CD14-positive monocyte (primary cell): ENCODE measurements at regions not wholly inside any gene's neighbourhood (a gene's known extent, or its start where the extent isn't known, plus 50 kb on each side); places are given as distances from the start of the nearest gene placed in this dataset.

ENCODE experiments used
- DNase-seq, 3 donors: peaks; one replicate each; pipeline ENCODE4 v3.0.0-alpha.2; 2011 to 2022
- H2AFZ ChIP-seq: 2 replicates; pipeline ENCODE4 v1.6.0; 2012; ENCODE audit warnings: mild to moderate bottlenecking, low read depth, low read length, inconsistent platforms; ENCODE audit not compliant: insufficient read depth, poor library complexity, severe bottlenecking
- H3K27ac ChIP-seq, 2 donors: 1 replicate in 1 of 2; 2 replicates in 1 of 2; pipeline ENCODE4 v1.5.1; 2012 to 2013; ENCODE audit warnings: low read length in 2 of 2, control low read depth in 1 of 2, inconsistent platforms in 1 of 2, low read depth in 1 of 2, mild to moderate bottlenecking in 1 of 2
- H3K27me3 ChIP-seq, 2 donors: one replicate each; pipeline versions ENCODE4 v1.6.0 to v1.6.1; 2011 to 2013; ENCODE audit warnings: low read length in 2 of 2; ENCODE audit not compliant: control insufficient read depth in 2 of 2, insufficient read depth in 2 of 2
- H3K36me3 ChIP-seq, 2 donors: replicated peaks in 1 of 2; 1 replicate in 1 of 2; 2 replicates in 1 of 2; pipeline versions ENCODE4 v1.5.1 to v1.6.1; 2012 to 2013; ENCODE audit warnings: low read length in 2 of 2, control low read depth in 1 of 2, inconsistent platforms in 1 of 2, mild to moderate bottlenecking in 1 of 2; ENCODE audit not compliant: insufficient read depth in 2 of 2, control insufficient read depth in 1 of 2
- H3K4me1 ChIP-seq, 2 donors: 1 replicate in 1 of 2; 2 replicates in 1 of 2; pipeline versions ENCODE4 v1.5.1 to v1.6.1; 2012 to 2013; ENCODE audit warnings: low read length in 2 of 2, control low read depth in 1 of 2, inconsistent platforms in 1 of 2, mild to moderate bottlenecking in 1 of 2, moderate library complexity in 1 of 2; ENCODE audit not compliant: insufficient read depth in 2 of 2, control insufficient read depth in 1 of 2
- H3K4me2 ChIP-seq: replicated peaks from 2 replicates; pipeline ENCODE3; 2012; ENCODE audit warnings: low read length, moderate library complexity, mild to moderate bottlenecking; ENCODE audit not compliant: poor library complexity, severe bottlenecking; ENCODE audit errors: extremely low read depth
- H3K4me3 ChIP-seq, 3 experiments: fragments of 200-600 bp in 1 of 3; sonication (generic) in 1 of 3; replicated peaks in 1 of 3; 1 replicate in 2 of 3; 2 replicates in 1 of 3; pipeline ENCODE4 v1.5.1; 2011 to 2013; ENCODE audit warnings: low read length in 3 of 3, mild to moderate bottlenecking in 3 of 3, control low read depth in 2 of 3, low read depth in 2 of 3, inconsistent platforms in 1 of 3, moderate library complexity in 1 of 3
- H3K79me2 ChIP-seq: 2 replicates; pipeline ENCODE4 v1.6.0; 2012; ENCODE audit warnings: mild to moderate bottlenecking, control low read depth, inconsistent platforms, low read length, moderate library complexity; ENCODE audit not compliant: insufficient read depth
- H3K9ac ChIP-seq: 2 replicates; pipeline ENCODE4 v1.6.0; 2017; ENCODE audit warnings: low read length, mild to moderate bottlenecking; ENCODE audit not compliant: insufficient read depth, poor library complexity, severe bottlenecking
- H3K9me3 ChIP-seq, 2 donors: replicated peaks in 1 of 2; 1 replicate in 1 of 2; 2 replicates in 1 of 2; pipeline versions ENCODE4 v1.5.1 to v1.6.1; 2012 to 2013; ENCODE audit warnings: low read length in 2 of 2, control low read depth in 1 of 2; ENCODE audit not compliant: control insufficient read depth in 1 of 2, insufficient read depth in 1 of 2
- H4K20me1 ChIP-seq: 2 replicates; pipeline ENCODE4 v1.6.0; 2012; ENCODE audit warnings: mild to moderate bottlenecking, low read length, control low read depth, moderate library complexity; ENCODE audit not compliant: insufficient read depth
- H3K27ac Mint-ChIP-seq, 7 donors: one replicate each; pipeline ENCODE4 v1.8.0; 2020; ENCODE audit warnings: mild to moderate bottlenecking in 7 of 7, mixed read lengths in 7 of 7, moderate library complexity in 6 of 7, inconsistent platforms in 2 of 7
- H3K27me3 Mint-ChIP-seq, 3 donors: one replicate each; pipeline ENCODE4 v1.8.0; 2021 to 2022; ENCODE audit warnings: low read depth in 3 of 3, mild to moderate bottlenecking in 3 of 3, mixed read lengths in 3 of 3, moderate library complexity in 3 of 3, inconsistent platforms in 1 of 3
- H3K36me3 Mint-ChIP-seq, 2 donors: one replicate each; pipeline ENCODE4 v1.8.0; 2020; ENCODE audit warnings: mixed read lengths in 2 of 2, inconsistent platforms in 1 of 2, mild to moderate bottlenecking in 1 of 2
- H3K4me1 Mint-ChIP-seq: one replicate; pipeline ENCODE4 v1.8.0; 2020; ENCODE audit warnings: mild to moderate bottlenecking, mixed read lengths
- H3K4me3 Mint-ChIP-seq, 2 donors: one replicate each; pipeline ENCODE4 v1.8.0; 2020; ENCODE audit warnings: mild to moderate bottlenecking in 2 of 2, mixed read lengths in 2 of 2, moderate library complexity in 1 of 2
- H3K9me3 Mint-ChIP-seq, 7 donors: one replicate each; pipeline ENCODE4 v1.8.0; 2020 to 2022; ENCODE audit warnings: mixed read lengths in 7 of 7, mild to moderate bottlenecking in 6 of 7, moderate library complexity in 6 of 7, inconsistent platforms in 2 of 7
- WGBS: methylation state at CpG from one replicate; pipeline ENCODE4 v1.1.5; 2013; ENCODE audit warnings: missing lambda C conversion rate; ENCODE audit not compliant: insufficient coverage; 5-methylcytosine and 5-hydroxymethylcytosine counted together
- intact Hi-C, 2 donors: fragments of 100-400 bp; cut with micrococcal nuclease; formaldehyde crosslinking; loops; one replicate each; pipeline versions ENCODE4 v1.15.0 to v1.15.1; 2023
- TF ChIP-seq, protein P1 (sequence below): fragments of 200-600 bp; IDR thresholded peaks from one replicate; pipeline ENCODE4 v1.8.0; 2022; ENCODE audit warnings: antibody characterized with exemption, mild to moderate bottlenecking

DNA sequence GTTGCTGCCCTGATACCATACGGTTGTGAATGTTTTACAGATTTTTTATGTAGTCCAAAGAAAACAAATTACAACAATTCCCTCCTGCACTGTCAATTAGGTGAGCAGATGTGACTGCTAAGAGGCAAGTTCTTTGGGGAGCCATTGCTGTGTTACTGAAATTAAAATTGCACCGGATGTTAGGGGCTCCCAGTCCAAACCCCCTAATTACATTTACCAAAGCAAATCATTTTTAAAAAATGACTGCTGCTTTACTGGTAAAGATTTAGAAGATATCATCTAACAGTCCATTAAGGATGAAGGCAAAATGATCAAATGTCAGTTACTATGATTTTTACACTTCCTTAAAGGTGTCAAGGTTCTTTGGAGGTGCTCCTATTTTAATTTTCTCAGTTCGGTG, 70.1 kb upstream of the CSRP2 start:
- no peak overlapping the region for H2AFZ ChIP-seq
- TF ChIP-seq, protein P1, sequence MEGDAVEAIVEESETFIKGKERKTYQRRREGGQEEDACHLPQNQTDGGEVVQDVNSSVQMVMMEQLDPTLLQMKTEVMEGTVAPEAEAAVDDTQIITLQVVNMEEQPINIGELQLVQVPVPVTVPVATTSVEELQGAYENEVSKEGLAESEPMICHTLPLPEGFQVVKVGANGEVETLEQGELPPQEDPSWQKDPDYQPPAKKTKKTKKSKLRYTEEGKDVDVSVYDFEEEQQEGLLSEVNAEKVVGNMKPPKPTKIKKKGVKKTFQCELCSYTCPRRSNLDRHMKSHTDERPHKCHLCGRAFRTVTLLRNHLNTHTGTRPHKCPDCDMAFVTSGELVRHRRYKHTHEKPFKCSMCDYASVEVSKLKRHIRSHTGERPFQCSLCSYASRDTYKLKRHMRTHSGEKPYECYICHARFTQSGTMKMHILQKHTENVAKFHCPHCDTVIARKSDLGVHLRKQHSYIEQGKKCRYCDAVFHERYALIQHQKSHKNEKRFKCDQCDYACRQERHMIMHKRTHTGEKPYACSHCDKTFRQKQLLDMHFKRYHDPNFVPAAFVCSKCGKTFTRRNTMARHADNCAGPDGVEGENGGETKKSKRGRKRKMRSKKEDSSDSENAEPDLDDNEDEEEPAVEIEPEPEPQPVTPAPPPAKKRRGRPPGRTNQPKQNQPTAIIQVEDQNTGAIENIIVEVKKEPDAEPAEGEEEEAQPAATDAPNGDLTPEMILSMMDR: no peak
- H3K27ac Mint-ChIP-seq: no peak overlapping the region

GRCh38 chr12:76947304-76947703, 68.5 kb upstream of the CSRP2 start:
- intact Hi-C loops: no loop called here
- Histone ChIP-seq H3K27ac (no peak overlapping the region), H3K9me3 (no peaks in the 10 kb centered on the region), H3K4me3 (no peak overlapping the region), H3K4me2 (no peak overlapping the region), H4K20me1 (no peaks in the 10 kb centered on the region), H3K36me3 (no peaks in the 10 kb centered on the region), H3K4me1 (no peaks in the 10 kb centered on the region), H3K9ac (no peak overlapping the region), H2AFZ (no peak overlapping the region), H3K79me2 (no peaks in the 10 kb centered on the region), H3K27me3 (no peaks in the 10 kb centered on the region)
- Mint-ChIP-seq H3K4me1 (no peaks in the 10 kb centered on the region), H3K27ac (no peak overlapping the region), H3K27me3 (peaks cover 0 to 3% (median 2%) of the 10 kb centered on the region in 3 donors), H3K36me3 (no peaks in the 10 kb centered on the region), H3K9me3 (peaks cover 0 to 5% (median 1%) of the 10 kb centered on the region in 7 donors), H3K4me3 (no peak overlapping the region)
- WGBS: 93% methylated on average over 2 of the region's 3 CpGs
- no peak for DNase-seq
- TF ChIP-seq, protein P1: no peak

More for the DNA sequence above, 70.1 kb upstream of the CSRP2 start:
- Histone ChIP-seq H4K20me1 (no peaks in the 10 kb centered on the region), H3K36me3 (no peaks in the 10 kb centered on the region), H3K9me3 (no peaks in the 10 kb centered on the region), H3K79me2 (no peaks in the 10 kb centered on the region), H3K27me3 (no peaks in the 10 kb centered on the region), H3K9ac (no peak overlapping the region), H3K4me1 (no peaks in the 10 kb centered on the region), H3K4me3 (no peak overlapping the region), H3K27ac (no peak overlapping the region), H3K4me2 (no peak overlapping the region)
- no peaks in the 10 kb centered on the region for H3K36me3 Mint-ChIP-seq
- DNase-seq: no peak
- H3K4me1 Mint-ChIP-seq: no peaks in the 10 kb centered on the region
- no peak overlapping the region for H3K4me3 Mint-ChIP-seq
- peaks cover 0 to 5% (median 1%) of the 10 kb centered on the region in 7 donors for H3K9me3 Mint-ChIP-seq
- H3K27me3 Mint-ChIP-seq: peaks cover 0 to 2% (median 2%) of the 10 kb centered on the region in 3 donors
- intact Hi-C loops: no loop called here
- no CpG with 5 or more reads among the region's 3 CpGs for WGBS
